A673 (cell line): ENCODE measurements at regions not wholly inside any gene's neighbourhood (a gene's known extent, or its start where the extent isn't known, plus 50 kb on each side); places are given as distances from the start of the nearest gene placed in this dataset.

Experiments used
- EZH2 ChIP-seq: fragments of 200-600 bp; sonication (generic); IDR thresholded peaks from 2 replicates; pipeline ENCODE4 v1.6.1; 2017; ENCODE audit warnings: borderline replicate concordance, low read depth, mild to moderate bottlenecking, mixed read lengths, antibody characterized with exemption, low read length; ENCODE audit not compliant: poor library complexity, severe bottlenecking
- TF ChIP-seq, protein P1 (sequence below): fragments of 300-800, 200-600 bp; sonication (generic); conservative IDR thresholded peaks from 2 replicates; pipeline ENCODE4 v1.5.1; 2017; ENCODE audit warnings: low read depth, mild to moderate bottlenecking, antibody characterized with exemption, low read length, moderate library complexity, mixed read lengths

DNA sequence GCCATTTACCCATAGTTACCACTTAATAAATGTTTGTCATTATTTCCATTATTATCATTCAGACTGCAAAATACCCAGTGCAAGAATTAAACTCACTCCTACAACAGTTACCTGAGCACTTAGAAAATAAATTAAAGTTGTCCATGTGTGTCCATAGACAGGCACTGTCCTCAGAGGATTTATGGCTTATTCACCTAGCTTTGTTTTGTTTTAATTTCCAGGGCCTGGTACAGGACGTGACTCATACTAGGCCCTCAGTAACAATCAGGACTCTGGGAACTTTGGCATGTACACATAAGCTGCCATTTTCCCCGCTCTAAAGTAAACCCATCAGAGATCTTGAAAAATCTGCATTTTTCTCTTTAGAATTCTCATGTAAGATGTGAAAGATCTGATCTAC, 458.5 kb upstream of the ARRDC4 start:
- TF ChIP-seq, protein P1, sequence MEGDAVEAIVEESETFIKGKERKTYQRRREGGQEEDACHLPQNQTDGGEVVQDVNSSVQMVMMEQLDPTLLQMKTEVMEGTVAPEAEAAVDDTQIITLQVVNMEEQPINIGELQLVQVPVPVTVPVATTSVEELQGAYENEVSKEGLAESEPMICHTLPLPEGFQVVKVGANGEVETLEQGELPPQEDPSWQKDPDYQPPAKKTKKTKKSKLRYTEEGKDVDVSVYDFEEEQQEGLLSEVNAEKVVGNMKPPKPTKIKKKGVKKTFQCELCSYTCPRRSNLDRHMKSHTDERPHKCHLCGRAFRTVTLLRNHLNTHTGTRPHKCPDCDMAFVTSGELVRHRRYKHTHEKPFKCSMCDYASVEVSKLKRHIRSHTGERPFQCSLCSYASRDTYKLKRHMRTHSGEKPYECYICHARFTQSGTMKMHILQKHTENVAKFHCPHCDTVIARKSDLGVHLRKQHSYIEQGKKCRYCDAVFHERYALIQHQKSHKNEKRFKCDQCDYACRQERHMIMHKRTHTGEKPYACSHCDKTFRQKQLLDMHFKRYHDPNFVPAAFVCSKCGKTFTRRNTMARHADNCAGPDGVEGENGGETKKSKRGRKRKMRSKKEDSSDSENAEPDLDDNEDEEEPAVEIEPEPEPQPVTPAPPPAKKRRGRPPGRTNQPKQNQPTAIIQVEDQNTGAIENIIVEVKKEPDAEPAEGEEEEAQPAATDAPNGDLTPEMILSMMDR, result no peak
- TF ChIP-seq EZH2, result no peak
